ENCODE measurements at regions not wholly inside any gene's neighbourhood (a gene's known extent, or its start where the extent isn't known, plus 50 kb on each side); places are given as distances from the start of the nearest gene placed in this dataset.

DNA sequence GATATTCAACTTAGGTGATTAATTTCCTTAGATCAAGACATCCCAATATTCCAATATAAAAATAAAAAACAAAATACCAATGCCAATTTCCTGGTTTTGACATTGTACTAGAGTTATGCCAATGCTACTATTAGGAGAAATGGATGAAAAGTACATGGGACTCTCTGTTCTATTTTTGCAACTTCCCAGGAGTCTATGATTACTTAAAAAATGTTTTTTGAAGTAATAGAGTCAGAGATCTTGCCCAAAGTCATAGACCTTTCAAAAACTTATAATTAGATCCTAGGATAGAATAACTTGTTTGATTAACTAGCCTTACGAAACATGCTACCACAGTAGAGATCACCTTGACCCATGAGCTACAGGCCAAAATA is 73.6 kb upstream of the MAOA start:
- TF ChIP-seq YY1 (IDR thresholded peaks at IDR 0.05; ENCODE audit: insufficient read depth, insufficient read length) = no peak
- TF ChIP-seq ZNF274 (IDR thresholded peaks at IDR 0.05; ENCODE audit: low read depth, low read length) = no peak

Data from NT2/D1 (cell line).